ENCODE measurements at regions not wholly inside any gene's neighbourhood (a gene's known extent, or its start where the extent isn't known, plus 50 kb on each side); places are given as distances from the start of the nearest gene placed in this dataset.

DNA sequence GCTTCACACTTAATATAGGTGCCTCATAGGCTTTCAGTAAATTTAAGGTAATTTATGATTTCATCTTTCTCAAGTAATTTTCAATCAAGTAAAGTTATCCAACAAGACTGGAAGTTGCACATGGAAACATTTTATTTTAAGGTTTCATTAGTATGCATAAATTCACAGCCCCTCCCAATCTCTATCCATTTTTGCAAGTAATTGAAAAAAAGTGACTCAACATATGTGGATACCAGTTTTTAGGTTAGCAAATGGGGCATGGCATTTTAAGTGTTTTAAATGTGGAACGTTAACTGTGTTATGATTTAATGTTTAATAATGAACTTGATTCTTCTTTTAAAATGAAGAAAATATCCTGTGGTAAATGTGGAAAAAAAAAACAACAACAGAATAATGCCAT lies 532.8 kb downstream of the FOXG1 start:
- TF ChIP-seq POLR2AphosphoS5 (IDR thresholded peaks at IDR 0.05; ENCODE audit: insufficient read depth in 1 of 2, low read depth in 1 of 2) = no peak
- TF ChIP-seq, protein P1, sequence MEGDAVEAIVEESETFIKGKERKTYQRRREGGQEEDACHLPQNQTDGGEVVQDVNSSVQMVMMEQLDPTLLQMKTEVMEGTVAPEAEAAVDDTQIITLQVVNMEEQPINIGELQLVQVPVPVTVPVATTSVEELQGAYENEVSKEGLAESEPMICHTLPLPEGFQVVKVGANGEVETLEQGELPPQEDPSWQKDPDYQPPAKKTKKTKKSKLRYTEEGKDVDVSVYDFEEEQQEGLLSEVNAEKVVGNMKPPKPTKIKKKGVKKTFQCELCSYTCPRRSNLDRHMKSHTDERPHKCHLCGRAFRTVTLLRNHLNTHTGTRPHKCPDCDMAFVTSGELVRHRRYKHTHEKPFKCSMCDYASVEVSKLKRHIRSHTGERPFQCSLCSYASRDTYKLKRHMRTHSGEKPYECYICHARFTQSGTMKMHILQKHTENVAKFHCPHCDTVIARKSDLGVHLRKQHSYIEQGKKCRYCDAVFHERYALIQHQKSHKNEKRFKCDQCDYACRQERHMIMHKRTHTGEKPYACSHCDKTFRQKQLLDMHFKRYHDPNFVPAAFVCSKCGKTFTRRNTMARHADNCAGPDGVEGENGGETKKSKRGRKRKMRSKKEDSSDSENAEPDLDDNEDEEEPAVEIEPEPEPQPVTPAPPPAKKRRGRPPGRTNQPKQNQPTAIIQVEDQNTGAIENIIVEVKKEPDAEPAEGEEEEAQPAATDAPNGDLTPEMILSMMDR (IDR thresholded peaks at IDR 0.05) = no peak
- TF ChIP-seq POLR2A (IDR thresholded peaks at IDR 0.05) = no peak
- DNase-seq (ENCODE audit: extremely low spot score in 2 of 2) = no peak
- Histone ChIP-seq H3K4me3 (no peak overlapping the region), H3K27ac (no peak overlapping the region), H3K4me1 (no peaks in the 10 kb centered on the region), H3K27me3 (no peaks in the 10 kb centered on the region), H3K36me3 (no peaks in the 10 kb centered on the region), H3K9me3 (no peaks in the 10 kb centered on the region)
- intact Hi-C loops (cut with DNase I) = no loop called here

DNA sequence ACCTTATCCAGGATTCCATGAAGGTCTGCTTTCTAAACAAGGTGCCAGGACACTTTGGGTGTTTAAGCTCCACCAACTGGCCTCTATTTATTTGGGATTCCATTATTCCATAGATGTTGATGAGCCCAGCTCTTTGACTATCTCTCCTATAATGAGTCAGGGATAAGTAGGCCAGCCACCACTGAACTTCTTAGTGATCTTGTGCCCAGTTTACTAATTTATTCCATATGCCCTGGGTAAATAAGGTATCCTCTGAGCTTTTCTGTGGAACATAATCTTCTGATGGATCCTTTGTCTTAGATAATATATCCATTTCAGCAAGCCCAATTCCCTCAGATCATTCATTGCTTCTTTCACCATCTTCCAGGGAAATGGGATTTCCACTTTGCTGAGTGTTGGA lies 535.0 kb downstream of the FOXG1 start:
- Histone ChIP-seq H3K4me3 (no peak overlapping the region), H3K36me3 (no peaks in the 10 kb centered on the region), H3K27ac (no peak overlapping the region), H3K4me1 (no peaks in the 10 kb centered on the region), H3K27me3 (no peaks in the 10 kb centered on the region), H3K9me3 (no peaks in the 10 kb centered on the region)
- TF ChIP-seq POLR2AphosphoS5 (IDR thresholded peaks at IDR 0.05; ENCODE audit: insufficient read depth in 1 of 2, low read depth in 1 of 2) (no peak), POLR2A (IDR thresholded peaks at IDR 0.05) (no peak)
- TF ChIP-seq, protein P1 (IDR thresholded peaks at IDR 0.05) = no peak
- DNase-seq (ENCODE audit: extremely low spot score in 2 of 2) = no peak
- intact Hi-C loops (cut with DNase I) = no loop called here

DNA sequence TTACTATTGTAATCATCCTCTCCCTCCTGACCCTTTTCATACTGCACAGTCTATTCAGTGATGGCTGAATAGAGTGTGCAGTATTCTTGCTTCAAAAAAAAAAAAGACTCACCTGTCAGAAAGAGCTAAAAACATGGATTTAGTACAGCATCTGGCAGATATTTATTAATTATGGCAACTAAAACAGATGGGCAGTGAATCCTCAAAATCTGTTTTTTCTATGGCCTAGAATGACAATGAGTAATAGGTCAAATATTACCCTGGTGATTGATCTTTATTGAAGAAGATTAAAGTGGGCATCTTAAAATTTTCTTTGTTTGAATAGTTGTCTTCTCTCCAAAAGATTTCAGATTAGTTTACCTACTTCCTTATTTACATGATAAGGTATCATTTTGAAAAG lies 543.6 kb downstream of the FOXG1 start:
- Histone ChIP-seq H3K27me3 (no peaks in the 10 kb centered on the region), H3K27ac (no peak overlapping the region), H3K4me1 (no peaks in the 10 kb centered on the region), H3K4me3 (no peak overlapping the region), H3K9me3 (no peaks in the 10 kb centered on the region), H3K36me3 (no peaks in the 10 kb centered on the region)
- no peak for TF ChIP-seq POLR2AphosphoS5 (IDR thresholded peaks at IDR 0.05; ENCODE audit: insufficient read depth in 1 of 2, low read depth in 1 of 2)
- TF ChIP-seq, protein P1 (IDR thresholded peaks at IDR 0.05) = no peak
- intact Hi-C loops (cut with DNase I) = no loop called here
- DNase-seq (ENCODE audit: extremely low spot score in 2 of 2) = no peak

DNA sequence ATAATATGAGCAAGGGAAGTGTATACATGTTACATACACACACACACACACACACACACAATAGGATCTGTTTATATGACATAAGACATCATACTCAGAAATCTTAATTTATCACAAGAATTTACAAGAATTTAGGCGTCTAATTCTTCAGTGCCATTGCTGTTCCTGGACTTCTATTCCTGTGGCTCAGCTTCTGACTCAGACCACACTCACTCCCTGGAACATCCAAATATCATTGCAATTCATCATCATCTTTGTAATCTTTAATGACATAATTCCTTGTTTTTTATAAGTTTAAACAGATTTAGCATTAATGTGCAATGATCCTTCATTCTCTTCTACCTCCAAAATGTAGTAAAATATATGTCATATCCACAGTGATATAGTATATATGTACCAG lies 544.2 kb downstream of the FOXG1 start:
- Histone ChIP-seq H3K4me3 (no peak overlapping the region), H3K36me3 (no peaks in the 10 kb centered on the region), H3K27ac (no peak overlapping the region), H3K4me1 (no peaks in the 10 kb centered on the region), H3K27me3 (no peaks in the 10 kb centered on the region), H3K9me3 (no peaks in the 10 kb centered on the region)
- intact Hi-C loops (cut with DNase I) = no loop called here
- DNase-seq (ENCODE audit: extremely low spot score in 2 of 2) = no peak
- TF ChIP-seq POLR2A (IDR thresholded peaks at IDR 0.05) (no peak), POLR2AphosphoS5 (IDR thresholded peaks at IDR 0.05; ENCODE audit: insufficient read depth in 1 of 2, low read depth in 1 of 2) (no peak)
- TF ChIP-seq, protein P1 (IDR thresholded peaks at IDR 0.05) = no peak

DNA sequence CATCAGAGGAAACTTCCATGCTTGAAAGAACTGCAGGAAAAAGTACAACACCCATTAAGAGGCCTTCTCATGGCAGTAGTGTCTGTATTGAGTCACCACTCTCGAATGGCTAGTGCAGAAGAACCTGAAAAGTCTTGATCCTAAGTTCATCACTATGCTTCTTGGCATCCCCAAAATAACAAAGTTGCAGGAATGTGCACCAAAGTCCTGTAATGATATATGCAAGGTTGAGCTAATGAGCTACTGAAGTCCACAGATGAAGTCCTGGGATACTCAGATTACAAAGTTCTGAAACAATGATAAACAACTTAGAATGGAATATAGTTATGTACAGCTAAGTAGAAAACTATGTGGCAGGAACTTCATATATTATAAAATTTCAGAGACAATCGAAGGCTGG lies 545.4 kb downstream of the FOXG1 start:
- TF ChIP-seq POLR2A (IDR thresholded peaks at IDR 0.05) (no peak), POLR2AphosphoS5 (IDR thresholded peaks at IDR 0.05; ENCODE audit: insufficient read depth in 1 of 2, low read depth in 1 of 2) (no peak)
- TF ChIP-seq, protein P1 (IDR thresholded peaks at IDR 0.05) = no peak
- Histone ChIP-seq H3K4me1 (no peaks in the 10 kb centered on the region), H3K4me3 (no peak overlapping the region), H3K27ac (no peak overlapping the region), H3K9me3 (no peaks in the 10 kb centered on the region), H3K36me3 (no peaks in the 10 kb centered on the region), H3K27me3 (no peaks in the 10 kb centered on the region)
- intact Hi-C loops (cut with DNase I) = no loop called here
- DNase-seq (ENCODE audit: extremely low spot score in 2 of 2) = no peak
